HCT116 (cell line): ENCODE measurements at regions not wholly inside any gene's neighbourhood (a gene's known extent, or its start where the extent isn't known, plus 50 kb on each side); places are given as distances from the start of the nearest gene placed in this dataset.

Experiments
- ATF3 ChIP-seq: IDR thresholded peaks from 2 replicates; pipeline ENCODE4 v1.6.1; 2012
- CTCF ChIP-seq, 3 experiments: fragments of 200-600 bp in 1 of 3; sonication (generic) in 1 of 3; IDR thresholded peaks in 2 of 3; conservative IDR thresholded peaks in 1 of 3; 2 replicates each; pipeline ENCODE4 v1.5.1; 2012 to 2017; ENCODE audit warnings: low read depth in 2 of 3, low read length in 2 of 3, antibody characterized with exemption in 1 of 3, borderline replicate concordance in 1 of 3, control low read depth in 1 of 3, mild to moderate bottlenecking in 1 of 3, mixed read lengths in 1 of 3, mixed run types in 1 of 3, moderate library complexity in 1 of 3; ENCODE audit not compliant: insufficient read depth in 1 of 3
- ELF1 ChIP-seq: IDR thresholded peaks from 2 replicates; pipeline ENCODE4 v1.6.1; 2012; ENCODE audit warnings: low read depth, borderline replicate concordance
- EZH2 ChIP-seq: fragments of 200-600 bp; sonication (generic); IDR thresholded peaks from 2 replicates; pipeline ENCODE4 v1.6.1; 2017; ENCODE audit warnings: antibody characterized with exemption, mixed run types
- JUND ChIP-seq: IDR thresholded peaks from 2 replicates; pipeline ENCODE4 v1.6.1; 2012
- POLR2A ChIP-seq: IDR thresholded peaks from 2 replicates; pipeline ENCODE4 v1.7.0; 2011; ENCODE audit warnings: borderline replicate concordance; ENCODE audit not compliant: insufficient read depth, insufficient read length; ENCODE audit errors: extremely low read depth
- POLR2AphosphoS5 ChIP-seq: IDR thresholded peaks from 2 replicates; pipeline ENCODE4 v1.6.1; 2011; ENCODE audit warnings: mild to moderate bottlenecking, low read depth, low read length, moderate library complexity
- SIN3A ChIP-seq: IDR thresholded peaks from 2 replicates; pipeline ENCODE4 v1.6.1; 2012; ENCODE audit warnings: low read depth
- ZFX ChIP-seq: fragments of 450-650 bp; IDR thresholded peaks from 2 replicates; pipeline ENCODE4 v1.6.1; 2017
- ZNF274 ChIP-seq: fragments of 200-500 bp; sonication (Bioruptor generic); IDR thresholded peaks from 2 replicates; pipeline ENCODE4 v1.6.1; 2014; ENCODE audit warnings: mild to moderate bottlenecking, low read depth, low read length, inconsistent platforms

GRCh38 chr2:212922701-212923100 is 228.7 kb downstream of the IKZF2 start:
- TF ChIP-seq POLR2A (no peak), JUND (no peak), ZFX (no peak), ELF1 (no peak), CTCF (IDR thresholded peaks at IDR 0.05 in 2 of 3, conservative IDR thresholded peaks at IDR 0.05 in 1 of 3; ENCODE audit: borderline replicate concordance in 1 of 3, insufficient read depth in 1 of 3, low read depth in 2 of 3, low read length in 2 of 3) (no peak), EZH2 (no peak), POLR2AphosphoS5 (no peak), ATF3 (no peak), SIN3A (no peak), ZNF274 (no peak)
